GM18870 (cell line): ENCODE measurements at regions not wholly inside any gene's neighbourhood (a gene's known extent, or its start where the extent isn't known, plus 50 kb on each side); places are given as distances from the start of the nearest gene placed in this dataset.
"Not testable (repeated sequence)": the region's sequence is repeated elsewhere in the genome, so short reads cannot be mapped to it uniquely, and the experiment has no call there.

Experiments used
- ATAC-seq: cut with Tn5 transposase; IDR thresholded peaks from one replicate; pipeline ENCODE4 v1.9.1; 2021; ENCODE audit warnings: moderate library complexity; ENCODE audit not compliant: unreplicated experiment

DNA sequence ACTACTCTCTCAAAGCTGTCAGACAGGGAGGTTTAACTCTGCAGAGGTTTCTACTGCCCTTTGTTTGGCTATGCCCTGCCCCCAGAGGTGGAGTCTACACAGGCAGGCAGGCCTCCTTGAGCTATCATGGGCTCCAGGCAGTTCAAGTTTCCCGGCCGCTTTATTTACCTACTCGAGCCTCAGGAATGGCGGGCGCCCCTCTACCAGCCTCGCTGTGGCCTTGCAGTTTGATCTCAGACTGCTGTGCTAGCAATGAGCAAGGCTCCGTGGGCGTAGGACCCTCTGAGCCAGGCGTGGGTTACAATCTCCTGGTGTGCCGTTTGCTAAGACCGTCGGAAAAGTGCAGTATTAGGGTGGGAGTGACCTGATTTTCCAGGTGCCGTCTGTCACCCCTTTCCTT is 124.3 kb downstream of the PTCHD1 start:
- ATAC-seq, result not testable (repeated sequence)

DNA sequence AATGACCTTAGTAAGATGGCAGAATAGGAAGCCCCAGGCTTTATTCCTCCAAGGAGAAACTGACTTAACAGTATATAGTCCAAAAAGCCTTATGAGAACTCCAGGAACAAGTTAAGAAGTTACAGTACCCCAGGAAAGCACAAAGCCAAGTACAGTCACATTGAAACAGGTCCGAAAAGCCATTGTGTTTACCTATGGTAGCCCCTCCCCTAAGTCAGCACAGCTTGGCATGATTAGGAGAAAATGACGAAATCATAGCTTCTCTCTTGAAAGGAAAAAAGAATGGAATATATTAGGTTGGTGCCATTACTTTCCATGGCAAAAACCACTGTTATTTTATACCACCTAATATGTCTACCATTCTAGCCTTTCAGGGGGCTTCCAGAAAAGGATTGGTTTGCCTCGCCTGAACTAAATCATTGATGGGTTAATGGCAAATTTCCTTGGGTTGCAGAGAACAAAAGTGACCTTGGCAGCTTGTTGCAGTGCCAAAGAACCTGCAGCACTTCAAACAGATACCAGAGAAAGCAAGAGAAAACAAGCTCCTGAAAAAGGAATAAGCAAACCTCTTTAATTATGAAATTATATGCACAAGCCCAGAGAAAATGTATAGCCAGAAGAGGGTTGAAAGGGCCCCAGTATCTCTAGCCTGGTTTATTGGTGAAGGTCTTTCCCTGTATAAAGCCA is 130.6 kb downstream of the PTCHD1 start:
- ATAC-seq, result no peak

DNA sequence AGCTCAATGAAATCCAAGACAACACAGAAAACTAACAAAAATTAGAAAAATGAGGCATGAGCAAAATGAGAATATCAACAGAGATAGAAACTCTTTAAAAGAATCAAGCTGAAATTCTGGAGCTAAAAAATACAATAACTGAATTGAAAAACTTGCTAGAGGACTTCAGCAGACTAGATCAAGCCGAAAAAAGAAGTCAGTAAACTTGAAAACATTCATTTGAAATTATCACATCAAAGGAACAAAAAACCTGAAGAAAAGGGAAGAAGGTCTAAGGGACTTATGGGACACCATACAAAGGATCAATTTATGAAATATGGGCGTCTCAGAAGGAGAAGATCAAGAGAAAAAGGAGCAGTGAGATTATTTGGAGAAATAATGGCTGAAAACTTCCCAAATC is 131.3 kb downstream of the PTCHD1 start:
- ATAC-seq, result no peak

DNA sequence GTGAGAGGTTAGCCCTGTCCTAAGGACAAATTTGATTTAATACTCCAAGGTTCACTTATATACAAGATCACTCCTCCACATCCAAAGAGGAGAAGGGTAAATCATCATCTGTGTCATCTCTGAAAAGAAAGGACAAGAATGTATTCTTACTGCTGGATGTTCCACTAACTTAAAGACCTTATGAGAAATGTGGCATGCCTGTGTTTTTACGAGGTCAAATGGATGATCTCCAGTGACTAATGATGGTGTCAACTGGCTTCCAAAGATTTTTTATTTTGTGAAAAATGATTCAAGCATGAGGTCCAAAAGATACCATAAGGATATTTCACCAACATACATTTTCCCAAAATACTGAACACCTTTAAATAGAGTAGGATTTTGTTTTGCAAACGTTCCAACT is 143.4 kb downstream of the PTCHD1 start:
- no peak for ATAC-seq

DNA sequence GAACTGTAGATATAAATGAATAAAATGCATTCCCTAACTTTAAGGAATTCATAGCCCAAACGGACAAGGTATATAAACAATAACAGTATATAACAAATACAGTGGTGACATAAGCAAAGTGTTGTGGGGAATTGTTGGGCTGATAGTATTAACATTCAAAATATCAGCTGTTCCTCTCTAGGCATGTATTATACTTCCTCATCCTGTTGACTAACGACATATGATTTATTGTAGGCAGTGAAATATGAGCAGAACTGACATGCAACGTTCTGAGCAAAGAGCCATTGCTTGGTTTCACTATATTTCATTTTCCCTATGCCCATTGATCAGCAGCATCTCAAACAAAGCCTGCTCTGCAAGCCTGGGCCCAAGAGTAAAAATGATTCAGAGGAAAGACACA is 143.9 kb downstream of the PTCHD1 start:
- no peak for ATAC-seq

DNA sequence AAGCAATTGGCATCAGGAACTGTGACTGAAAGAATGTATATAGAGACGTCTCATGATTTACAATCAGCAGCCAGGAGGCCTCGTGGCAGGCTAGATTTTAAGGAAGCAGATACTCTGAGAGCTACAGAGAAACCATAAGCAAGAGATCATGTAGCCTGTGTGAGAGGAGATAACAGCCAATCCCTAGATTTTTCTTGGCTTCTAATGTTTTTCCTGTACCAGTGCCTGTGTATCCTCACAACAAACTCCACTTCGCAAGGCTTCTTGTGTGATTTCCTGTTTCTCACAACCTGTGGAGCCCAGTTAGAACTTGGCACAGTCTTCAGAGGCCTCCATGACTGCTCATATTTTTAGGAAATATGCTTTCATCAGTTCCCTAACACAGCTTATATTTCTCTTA is 147.9 kb downstream of the PTCHD1 start:
- ATAC-seq, result no peak

DNA sequence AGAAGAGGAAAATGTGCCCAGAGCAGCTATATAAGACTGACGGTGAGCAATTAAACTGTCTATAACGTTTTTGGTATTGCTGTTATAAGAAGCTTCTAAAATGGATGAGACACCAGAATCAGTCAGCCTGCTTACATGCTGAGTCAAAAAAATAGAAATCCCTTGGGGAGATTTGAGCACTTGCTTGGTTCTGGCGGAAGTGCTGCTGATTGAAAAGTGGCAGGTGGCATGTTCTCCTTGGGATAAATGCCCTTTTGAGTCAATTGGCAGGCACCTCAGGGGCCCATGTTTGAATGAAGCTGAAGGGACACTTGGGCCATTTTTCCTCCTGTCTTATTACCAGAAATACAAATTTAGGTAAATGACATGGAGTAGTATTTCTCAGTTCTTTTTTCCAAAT is 148.7 kb downstream of the PTCHD1 start:
- ATAC-seq, result no peak

DNA sequence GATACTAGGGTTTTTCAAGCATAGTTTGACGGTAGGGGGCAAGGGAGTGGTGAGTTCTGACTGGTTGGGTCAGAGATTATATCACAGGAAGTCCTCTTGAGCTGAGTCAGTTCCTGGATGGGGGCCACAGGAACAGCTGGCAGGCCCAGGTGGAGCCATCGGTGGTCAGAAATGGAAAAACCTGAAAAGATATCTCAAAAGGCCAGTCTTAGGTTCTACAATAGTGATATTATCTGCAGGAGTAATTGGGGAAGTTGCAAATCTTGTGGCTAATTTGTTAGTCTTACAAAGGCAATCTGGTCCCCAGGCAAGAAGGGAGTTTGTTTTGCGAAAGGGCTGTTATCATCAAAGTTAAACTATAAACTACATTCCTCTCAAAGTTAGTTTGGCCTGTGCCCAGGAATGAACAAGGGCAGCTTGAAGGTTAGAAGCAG is 159.3 kb downstream of the PTCHD1 start:
- ATAC-seq, result no peak

DNA sequence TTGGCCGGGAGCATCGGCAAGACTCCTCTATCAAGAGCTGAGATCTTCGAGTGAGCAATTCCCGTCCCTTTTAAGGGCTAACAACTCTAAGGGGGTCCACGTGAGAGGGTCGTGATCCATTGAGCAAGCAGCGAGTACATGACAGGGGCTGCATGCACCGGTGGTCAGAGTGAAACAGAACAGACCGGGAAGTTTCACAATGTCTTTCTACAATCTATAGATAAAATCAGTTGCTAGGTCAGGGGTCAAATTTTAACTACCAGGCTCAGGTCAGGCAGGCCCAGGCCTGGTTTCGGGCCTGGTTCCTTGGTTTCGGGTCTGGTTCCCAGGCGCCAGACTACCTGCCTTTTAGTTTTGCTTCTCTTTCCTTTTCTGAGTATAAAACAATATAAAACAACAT is 160.1 kb downstream of the PTCHD1 start:
- no peak for ATAC-seq

DNA sequence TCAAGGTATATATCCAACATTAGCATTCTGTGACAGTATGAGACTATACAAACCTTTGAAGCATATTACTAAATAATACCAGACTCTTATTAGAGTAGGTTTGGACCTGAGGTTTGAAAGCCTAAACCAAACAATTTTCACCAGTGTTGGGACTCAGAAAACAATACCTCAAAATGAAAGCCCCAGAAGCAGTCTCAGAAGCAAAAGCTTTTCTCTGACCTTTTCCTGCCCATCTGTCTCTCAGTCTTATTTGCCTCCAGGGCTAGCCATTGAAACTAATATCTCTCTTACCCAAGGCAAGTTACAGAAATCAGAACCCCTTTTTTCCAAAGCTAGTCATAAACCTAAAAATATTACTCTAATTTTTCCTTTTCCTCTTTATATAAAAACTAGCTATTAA is 163.3 kb downstream of the PTCHD1 start:
- ATAC-seq, result peak; percentile 55

DNA sequence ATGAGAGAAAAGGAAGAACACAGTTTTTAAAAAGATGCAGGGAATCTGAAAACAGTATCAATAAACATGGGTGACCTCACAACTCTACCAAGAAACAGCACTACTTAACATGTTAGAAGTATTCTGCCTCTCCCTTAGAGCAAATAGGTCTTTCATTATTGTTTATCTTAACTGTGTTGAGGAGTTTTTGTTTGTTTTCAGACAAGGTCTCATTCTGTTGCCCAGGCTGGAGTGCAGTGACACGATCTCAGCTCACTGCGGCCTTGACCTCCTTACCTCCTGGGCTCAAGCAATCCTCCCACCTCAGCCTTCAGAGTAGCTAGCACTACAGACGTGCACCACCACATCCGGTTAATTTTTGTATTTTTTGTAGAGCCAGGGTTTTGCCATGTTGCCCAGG is 165.3 kb upstream of the PRDX4 start:
- no peak for ATAC-seq

DNA sequence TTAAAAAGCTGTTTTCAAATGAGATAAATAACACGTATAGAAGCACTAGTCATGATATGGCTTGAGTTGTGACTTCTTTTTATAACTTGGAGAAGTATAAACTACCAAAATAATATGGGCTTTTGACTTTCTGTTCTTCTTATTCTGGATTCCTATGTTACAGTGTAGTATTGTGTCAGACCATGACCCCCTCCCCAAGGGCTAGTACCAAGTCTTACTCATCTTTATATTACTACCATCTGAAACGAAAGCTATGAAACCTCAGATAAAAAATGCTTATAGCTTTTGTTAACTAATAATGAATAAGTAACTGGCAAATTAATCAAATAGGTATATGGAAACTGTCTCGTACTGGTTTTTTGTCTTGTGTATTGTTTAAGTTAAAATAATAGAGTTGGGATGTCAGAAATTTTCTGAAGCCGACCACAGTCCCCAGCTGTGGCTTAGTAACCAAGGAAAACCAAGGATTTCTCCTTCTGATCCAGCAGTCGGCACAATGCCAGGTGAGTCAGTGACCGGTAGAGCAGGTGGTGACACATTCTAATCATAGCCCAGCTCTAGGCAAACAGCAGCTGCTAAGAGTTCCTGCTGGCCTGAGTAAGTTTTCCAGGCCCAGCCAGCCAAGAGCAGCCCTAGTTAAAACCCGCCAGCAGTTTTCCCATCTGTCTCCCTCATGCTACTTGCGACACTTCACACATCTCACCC is 163.3 kb upstream of the PRDX4 start:
- no peak for ATAC-seq

DNA sequence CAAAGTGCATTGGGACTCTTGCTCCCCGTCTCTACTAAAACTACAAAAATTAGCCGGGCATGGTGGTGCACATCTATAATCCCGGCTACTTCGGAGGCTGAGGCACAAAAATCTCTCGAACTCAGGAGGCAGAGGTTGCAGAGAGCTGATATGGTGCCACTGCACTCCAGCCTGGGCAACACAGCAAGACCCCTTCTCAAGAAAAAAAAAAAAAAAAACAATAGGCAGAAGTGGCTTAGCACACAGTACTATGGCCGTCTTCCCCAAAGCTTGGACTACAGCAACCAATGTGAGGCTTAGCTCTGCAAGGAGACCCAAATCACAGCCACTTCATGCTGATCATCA is 162.8 kb upstream of the PRDX4 start:
- ATAC-seq, result no peak

DNA sequence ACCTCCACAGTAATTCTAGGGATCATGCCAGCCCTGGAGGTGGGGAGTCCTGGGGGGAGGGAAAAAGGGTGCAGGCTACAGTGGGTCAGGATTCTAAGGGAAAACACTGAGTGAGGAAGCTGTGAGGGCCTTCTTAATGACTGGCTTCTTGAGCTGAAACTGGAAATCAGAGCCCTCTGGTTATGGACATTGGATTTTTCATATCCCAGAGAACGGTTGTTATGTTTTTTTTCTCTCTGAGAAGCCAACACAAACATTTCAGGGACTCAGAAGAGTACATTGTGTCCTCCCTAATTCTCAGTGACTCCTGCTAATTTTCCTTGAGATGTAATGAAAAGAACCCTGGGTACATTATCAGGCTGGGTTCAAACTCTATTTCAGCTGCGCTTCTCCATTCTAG is 162.4 kb upstream of the PRDX4 start:
- no peak for ATAC-seq

DNA sequence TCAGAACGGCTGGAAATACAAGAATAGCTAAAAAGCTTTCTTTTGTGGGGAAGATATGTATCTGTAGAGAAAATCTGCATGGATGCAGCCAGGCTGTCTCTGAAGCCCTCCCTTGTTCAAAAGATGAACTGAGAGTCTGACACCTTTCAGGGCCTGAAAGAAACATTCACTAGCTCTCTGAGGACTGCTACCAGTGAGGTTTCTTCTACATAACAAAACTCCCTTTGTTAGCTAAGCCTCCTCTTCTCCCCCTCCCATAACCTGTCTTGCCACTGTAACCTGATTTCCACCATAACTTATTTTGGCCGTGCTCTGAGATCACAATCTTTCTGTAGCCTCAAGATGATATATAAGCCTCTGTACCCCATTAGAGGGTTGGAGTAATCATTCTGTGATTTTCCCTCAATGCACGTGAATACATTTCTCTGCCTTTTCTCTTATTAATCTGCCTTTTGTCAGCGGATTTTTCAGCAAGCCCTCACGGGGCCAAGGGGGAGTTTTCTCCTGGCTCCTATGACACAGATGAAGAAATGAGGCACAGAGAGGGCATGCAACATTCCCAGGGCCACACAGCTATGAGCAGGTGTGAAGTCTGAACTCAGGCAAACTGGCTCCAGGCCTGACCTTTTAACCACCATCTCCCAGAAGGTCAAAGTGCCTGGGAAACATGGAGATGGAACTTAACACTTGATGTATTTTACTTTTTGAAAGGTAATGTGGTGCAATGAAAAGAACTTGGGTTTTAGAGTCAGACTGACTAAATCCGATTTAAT is 161.6 kb upstream of the PRDX4 start:
- no peak for ATAC-seq

DNA sequence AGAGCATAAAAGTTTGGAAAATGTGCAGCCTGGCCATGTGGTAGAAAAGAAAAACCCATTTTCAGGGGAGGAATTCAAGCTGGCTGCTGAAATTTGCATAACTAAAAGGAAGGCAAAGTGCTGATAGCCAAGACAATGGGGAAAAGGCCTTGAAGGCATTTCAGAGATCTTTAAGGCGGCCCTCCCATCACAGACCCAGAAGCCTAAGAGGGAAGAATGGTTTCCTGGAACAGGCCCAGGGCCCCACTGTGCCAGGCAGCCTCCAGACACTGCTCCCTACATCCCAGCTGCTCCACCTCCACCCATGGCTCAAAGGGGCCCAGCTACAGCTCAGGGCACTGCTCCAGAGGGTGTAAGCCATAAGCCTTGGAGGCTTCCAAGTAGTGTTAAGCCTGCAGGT is 158.0 kb upstream of the PRDX4 start:
- ATAC-seq, result no peak

DNA sequence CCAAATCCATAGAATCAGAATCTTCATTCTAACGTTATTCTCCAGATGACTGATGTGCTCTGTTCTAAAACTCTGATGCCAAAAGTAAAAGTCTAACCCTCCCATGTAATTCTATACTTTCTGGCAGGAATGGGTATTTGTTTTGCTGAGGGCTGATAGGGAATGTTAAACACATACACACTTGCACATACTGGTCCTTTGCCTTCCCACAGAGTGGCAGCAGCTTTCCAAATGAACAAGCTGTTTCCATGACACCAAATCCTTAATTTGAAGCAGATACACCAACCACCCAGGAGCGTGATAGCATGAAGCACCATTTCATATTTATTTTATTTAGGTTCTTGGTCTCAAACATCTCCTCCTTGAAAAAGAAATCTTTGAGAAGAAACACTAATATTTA is 155.5 kb upstream of the PRDX4 start:
- ATAC-seq, result no peak

DNA sequence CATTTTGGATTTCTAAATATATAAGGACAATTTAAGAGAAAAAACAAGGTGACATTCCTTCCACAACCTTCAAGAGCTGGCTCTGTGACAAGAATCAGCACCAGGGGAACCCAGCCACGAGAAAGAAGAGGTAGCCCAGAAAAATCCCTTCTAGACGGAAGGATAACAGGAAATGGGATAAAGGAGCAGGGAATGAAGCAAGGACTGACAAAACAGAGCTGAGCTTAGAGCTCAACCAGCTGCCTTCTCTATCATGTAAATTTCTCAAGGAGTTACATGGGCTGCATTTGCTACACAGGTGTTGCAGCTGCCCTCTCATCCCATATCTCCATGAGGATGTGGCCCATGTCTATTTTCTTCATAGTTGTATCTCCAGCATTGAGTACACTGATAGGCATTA is 154.2 kb upstream of the PRDX4 start:
- no peak for ATAC-seq

DNA sequence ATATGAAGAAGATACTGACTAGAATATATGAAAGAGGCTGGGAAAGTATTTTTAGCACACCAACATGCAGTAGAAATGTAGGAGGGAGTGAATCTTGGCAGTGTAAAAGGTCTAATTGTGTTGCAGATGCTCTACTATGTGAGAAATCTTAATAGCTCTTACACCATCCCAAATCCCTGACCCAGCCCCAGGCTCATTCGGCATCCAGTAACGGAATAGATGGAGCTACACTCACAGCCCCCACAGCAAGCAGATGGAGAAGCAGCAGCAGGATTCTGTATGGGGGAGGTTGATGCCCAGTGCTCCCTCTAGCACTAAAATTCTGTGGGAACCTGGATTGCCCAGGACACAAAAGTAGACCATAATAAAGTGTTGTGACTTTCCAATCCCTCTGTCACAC is 153.2 kb upstream of the PRDX4 start:
- no peak for ATAC-seq

DNA sequence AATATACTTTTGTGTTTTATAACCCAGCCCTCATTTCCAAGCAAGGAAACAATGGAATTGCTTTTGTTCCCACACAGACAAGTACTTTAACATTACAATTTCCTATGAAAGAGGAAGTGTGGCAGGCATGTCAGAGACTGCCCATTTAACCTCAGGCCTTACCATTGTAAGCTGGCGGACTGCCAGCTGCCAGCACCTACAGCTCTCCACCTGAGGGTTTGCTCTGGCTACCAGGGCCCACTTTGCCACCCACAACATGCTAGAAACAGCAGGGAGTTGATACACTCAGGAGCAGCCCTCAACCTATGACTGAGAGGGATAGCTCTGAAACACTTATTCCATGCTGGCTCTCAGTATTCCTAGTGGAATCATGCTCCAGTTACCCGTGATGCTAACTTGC is 152.3 kb upstream of the PRDX4 start:
- no peak for ATAC-seq

DNA sequence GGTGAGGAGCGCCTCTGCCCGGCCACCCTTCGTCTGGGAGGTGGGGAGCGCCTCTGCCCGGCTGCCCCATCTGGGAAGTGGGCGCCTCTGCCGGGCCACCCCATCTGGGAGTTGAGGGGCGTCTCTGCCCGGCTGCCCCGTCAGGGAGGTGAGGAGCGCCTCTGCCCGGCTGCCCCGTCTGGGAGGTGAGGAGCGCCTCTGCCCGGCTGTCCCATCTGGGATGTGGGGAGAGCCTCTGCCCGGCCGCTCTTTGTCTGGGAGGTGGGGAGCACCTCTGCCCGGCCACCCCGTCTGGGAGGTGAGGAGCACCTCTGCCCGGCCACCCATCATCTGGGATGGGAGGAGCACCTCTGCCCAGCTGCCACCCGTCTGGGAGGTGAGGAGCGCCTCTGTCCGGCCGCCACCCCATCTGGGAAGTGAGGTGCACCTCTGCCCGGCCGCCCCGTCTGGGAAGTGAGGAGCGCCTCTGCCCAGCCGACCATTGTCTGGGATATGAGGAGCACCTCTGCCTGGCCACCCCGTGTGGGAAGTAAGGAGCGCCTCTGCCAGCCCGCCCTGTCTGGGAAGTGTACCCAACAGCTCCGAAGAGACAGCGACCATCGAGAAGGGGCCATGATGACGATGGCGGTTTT is 144.2 kb upstream of the PRDX4 start:
- ATAC-seq, result not testable (repeated sequence)

DNA sequence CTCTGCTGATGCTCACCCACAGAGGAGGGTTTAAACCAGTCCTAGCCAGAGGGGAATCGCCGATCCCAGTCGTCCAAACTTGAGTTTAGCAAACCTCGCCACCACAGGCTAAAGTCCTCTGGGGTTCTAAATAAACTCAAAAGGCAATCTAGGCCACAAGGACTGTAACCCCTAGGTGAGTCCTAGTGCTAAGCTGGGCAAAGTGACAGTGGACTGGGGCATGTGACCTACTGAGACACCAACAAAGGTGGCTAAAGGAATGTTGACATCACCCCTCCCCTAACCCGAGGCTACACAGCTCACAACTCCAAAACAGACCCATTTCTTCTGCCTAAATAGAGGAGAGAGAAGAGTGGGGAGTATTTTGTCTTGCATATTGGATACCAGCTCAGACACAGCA is 142.8 kb upstream of the PRDX4 start:
- ATAC-seq, result no peak
